ENCODE measurements at regions not wholly inside any gene's neighbourhood (a gene's known extent, or its start where the extent isn't known, plus 50 kb on each side); places are given as distances from the start of the nearest gene placed in this dataset.
A peak's percentile ranks its signal among the peaks of the same experiment; 100 is the strongest.
"Not testable (repeated sequence)": the region's sequence is repeated elsewhere in the genome, so short reads cannot be mapped to it uniquely, and the experiment has no call there.

DNA sequence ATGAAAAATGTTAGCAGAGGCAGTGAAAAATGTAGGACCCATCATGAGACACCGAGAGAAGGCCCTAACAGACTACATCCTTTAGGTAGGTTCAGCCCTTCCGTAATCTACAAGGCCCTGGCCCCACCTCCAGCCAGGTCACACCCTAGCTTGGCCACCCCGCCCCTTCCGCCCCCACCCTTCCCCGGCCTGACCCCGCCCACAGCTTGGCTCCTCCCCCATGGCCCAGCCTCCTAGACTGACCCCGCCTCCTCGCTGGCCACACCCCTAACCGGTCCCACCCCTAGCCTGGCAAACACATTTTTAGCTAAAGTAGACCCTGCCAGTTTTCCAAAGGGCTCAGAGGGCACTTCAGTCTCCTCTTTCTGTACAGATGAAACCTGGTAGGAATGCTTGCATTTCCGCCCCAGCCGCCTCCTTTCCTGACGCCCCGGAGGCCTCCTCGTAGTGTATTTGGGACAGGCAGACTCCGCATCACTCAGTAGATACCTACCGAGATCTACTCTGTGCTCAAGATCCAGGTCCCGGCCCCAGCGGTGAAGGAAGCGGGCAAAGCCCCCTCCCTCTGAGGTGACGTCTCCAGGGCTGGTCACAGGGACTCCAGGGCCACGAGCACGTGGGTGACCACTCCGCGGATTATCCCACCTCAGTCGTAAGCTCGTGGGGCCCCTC is 443.5 kb downstream of the PREX1 start:
- no peak for DNase-seq

DNA sequence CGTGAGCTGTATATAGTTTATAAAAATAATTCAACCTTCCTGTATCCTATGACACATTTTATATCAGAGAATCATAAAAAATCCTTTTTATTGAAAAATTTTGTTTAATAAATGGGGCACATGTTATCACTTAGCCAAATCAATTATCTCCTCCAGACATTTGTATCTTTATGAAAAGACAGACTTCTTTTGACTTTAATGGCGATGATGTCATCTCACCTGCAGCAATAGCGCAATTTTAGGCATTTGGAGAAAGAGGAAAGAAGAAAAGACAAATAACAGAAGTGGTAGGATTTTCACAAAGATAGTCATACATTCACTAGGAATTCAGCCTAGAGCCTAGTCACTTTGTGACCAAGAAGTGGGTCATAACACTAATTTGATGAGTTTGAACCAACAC is 444.5 kb downstream of the PREX1 start:
- no peak for DNase-seq

DNA sequence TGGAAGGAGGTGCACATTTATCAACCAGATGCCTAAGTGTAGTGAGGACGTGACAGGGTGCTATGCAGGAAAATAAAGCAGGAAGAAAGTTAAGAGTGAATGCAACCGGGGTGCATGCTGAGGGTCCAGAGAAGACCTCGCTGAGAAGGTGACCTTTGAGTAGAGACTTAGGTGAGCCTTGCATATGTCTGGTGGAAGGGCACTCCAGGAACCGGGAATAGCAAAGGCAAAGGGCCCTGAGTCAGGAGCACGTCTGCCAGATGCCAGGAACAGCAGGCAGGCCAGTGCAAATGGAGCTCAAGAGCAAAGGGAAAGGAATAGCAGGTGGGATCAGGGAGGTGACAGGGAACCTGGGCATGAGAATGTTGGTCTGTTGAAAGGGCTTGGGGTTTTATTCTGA is 445.5 kb downstream of the PREX1 start:
- DNase-seq, result no peak

DNA sequence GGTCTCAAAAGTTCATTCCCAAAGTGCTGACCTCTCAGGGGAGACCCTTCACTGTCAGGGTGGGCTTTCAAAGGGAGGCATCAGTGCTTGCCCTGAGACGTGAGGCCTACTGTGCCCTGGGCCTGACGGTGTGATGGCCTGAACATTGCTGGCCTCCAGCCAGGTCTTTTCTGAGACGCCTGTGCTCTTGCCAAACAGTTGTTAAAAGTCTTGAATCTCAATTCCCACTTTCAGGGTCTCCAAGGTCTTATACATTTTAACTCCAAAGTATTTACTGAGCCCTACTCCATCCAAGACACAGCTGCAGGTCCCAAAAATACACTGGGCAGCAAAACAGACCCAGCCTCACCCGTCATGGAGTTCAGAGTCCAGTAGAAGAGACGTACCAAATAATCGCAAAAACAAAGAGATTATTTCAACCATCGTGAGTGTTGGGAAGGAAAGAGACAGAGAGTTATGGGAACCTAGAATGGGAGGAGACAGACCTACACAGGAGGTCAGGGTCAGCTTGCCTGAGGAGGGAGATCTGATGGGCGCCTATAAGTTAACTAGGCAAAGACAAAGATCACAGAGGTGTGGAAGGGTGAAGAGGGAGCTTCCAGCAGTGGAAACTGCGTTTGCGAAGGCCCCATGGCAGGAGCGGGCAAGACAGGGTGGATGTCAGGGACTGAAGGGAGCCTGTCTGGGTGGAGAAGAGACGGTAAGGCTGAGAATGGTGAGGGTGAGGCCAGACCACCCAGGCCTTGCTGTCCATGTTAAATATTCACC is 446.3 kb downstream of the PREX1 start:
- peak in 1 of 51 donors; percentile 5 for DNase-seq

DNA sequence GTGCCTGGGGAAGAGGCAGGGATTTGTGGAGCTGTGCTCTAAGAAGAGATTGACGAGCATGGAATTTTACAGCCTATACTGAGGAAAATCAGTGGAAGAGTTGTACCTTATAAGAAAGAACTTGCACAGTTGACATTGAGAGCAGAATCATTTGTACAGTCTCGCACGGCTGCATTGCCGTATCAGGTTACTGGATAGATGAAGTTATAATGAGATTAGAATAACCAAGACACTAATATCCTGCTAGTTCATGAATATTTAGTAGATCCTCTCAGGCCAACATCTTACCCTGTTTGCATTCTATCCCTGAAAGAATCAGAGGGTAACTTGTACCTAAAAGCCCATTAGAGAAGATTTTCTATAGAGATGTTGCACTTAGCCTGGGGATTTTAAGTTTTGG is 447.1 kb downstream of the PREX1 start:
- no peak for DNase-seq

DNA sequence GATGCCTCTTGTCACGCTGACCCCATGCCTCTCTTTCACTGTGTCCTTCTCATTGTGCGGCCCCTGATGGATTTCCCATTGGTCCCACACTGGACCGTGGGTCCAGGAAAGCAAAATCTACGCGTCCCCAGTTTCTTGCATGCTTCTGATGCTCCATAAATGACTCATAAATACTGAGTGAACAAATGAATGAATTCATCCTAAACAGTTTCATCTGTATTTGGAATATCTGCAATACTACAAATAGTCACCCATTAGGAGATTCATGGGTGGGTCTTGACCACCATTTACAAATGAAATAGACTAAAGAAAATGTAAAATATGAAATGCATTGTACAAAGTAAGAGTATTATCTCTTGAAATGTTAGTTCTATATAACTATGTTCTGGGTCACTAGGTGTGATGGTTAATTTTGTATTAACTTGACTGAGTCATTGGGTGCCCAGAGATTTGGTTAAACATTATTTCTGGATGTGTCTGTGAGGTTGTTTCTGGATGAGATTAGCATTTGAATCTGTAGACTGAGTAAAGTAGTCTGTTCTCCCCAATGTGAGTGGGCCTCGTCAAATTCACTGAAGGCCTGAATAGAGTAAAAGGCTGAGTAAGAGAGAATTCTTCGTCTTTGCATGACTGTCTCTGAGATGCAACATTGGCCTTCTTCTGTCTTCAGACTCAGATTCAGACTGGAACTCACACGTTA is 448.7 kb downstream of the PREX1 start:
- DNase-seq, result no peak

DNA sequence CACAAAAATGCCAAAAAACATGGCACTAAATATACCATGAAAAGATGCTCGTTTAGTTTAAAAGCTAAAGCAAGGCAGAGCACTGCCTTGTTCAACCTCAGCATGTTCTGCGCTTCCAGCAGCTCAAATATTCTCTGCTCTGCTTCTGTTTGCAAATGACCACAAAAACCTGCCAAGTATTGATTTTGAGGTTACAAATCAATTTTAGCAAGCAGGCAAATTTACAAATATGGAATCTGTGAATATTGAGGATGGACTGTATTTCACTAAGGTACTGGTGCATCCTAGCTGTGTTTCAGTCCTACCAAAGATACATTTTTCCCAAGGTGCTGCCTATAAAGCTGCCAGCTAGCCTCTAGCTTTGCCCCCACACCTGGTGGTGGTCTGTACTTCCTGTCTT is 449.9 kb downstream of the PREX1 start:
- DNase-seq, result no peak

DNA sequence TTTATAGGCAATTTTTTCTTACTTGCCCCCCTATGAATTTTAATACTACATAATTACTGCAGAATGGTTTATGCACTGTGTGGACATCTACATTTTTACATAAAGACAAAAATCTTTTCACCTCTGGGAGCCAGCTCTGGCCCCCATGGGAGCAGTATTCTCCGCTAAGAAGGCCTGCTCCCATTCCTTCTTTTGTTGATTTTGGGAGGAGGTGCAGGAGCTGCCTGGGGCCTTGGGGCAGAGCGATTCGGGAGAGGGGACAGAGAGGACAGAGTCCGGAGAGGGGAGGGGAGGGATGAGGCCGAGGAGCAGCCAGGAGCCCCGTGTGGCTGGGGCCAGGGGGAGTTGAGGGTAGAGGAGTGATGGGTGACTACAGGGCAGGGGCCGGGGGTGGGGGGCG is 452.0 kb downstream of the PREX1 start:
- DNase-seq, result no peak

DNA sequence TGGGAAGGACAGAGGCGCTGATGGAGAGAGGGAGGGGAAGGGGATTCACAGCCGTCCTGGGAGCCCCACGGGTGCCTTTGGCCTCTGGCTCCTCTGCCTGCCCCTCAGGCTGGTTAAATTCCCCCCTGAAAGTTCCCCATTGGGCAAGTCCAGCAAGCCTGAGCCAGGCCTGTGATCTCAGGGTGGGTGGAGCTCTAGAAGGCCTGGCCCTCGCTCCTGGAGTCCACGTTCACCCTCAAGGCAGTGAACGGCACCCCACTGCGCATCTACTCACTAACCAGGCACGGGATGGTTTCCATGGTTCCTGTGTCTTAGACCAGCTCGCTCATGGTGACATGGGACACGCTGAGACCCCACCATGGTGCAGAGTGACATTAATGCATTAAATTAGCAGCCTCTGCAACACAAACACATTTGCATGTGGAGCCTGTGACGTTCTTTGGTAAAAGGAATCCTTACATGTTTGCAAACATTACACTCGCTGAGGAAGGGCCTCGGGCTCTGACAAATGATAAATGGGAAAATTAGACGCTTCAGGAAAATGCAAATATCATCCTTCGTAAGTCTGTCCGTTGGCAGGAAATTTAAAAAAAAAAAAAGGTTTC is 452.7 kb downstream of the PREX1 start:
- no peak for DNase-seq

DNA sequence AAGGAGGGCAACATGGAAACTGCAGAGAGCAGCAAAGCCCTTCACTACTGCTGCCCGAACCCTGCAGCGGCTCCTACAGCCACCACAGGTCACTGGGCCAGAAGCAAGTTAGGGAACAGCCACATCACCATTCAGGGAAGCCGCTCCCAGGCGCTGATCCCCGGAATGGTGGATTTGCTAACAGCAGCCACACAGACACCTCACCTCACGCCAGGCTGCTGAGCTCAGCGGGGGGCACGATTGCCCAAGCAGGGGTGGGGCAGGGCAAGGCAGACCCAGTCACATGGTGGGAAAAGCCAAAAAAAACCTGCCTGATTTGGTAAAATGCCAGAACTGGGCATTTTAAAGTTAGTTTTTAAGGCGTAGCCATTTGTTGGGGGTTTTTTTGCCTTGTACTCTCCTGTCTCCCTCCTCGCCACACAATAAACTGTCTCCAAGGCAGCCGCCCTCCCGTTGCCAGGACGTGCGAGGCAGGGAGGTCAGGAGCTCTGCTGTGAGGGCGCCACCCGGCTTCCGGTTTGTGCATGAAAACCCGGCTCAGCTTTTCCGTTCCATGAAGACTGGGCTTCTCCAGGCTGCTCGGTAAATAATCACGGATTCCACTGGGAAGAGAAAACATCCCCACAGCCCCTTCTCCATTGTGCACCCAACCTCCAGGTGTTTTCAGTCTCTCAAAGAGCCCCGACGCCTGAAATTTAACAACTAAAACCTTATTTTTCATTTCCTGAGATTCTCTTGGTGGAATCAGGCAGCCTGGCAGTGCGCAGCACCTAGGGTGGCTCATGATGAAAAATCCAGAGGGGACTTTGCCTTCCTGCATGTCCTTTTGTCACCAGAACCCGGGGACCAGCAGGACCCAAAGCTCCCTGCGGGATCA is 453.5 kb downstream of the PREX1 start:
- DNase-seq, result peak in 26 of 51 donors; percentile 10 to 52 (median 25)

DNA sequence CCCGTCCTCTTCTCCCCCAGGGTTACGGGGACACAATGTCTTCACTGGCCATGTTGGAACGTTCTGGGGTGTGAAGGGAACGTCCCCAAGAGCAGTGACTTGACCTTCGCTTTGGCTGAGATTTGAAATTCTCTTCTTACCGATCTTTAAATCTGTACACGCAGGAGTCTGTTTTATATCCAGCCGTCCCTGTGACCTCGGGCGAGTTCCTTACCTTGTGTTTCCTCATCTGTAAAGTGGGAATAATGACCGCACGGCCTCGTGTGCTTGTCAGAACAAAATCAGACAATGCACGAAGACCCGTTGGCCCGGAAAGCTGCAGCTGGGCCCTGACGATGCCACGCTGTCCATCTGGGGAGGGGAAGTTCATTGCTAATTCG is 454.3 kb downstream of the PREX1 start:
- DNase-seq, result no peak

DNA sequence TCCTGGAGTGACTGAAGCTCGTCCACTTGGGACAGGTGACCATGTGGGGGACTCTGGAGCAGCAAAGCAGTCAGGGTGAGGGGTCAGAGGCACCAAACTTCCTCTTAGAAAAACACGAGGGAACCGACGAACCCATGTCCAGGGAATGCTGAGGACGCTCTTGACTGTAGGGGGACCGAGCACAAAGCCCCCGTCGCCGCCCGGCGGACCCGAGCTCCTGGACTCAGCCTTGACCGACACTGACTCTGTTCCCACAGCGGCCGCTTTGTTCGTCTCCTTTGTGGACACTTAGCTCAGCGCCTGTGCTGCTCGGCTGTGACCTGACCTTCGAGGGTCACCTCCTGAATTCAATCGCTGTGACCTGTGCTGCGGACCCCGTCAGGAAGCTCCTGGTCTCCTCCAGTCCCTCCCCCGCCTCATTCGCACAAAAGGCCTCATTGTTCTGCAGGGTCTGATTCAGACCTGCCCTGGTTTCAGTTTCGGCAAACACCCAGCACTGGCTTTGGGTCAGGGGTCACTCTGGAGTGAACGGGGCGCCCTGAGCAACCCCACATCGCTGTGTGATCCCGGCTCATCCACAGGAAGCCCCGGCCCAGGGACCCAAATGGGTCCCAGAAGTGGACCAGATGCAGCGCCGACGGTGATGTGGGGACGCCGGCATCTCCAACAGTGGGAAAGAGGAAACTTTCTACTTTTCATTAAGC is 454.8 kb downstream of the PREX1 start:
- not testable (repeated sequence) for DNase-seq

DNA sequence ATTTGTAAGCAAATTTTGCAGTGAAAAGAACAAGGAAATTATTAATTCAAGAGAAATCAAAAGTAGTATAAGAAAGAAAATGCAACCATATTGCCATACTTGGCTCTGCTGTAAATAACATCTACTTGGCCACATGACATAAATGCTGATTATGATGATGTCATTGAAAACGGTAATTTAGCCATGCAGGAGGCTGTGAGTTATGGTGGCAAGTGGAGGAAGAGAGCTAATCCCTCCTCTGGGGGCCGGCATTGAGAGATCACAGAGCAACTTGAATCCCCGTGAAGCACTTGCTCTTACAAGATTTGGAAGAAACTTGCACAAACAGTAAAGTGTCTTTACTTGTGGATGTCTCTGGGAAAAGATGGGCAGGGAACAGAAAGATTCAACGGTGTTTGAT is 456.6 kb downstream of the PREX1 start:
- no peak for DNase-seq

DNA sequence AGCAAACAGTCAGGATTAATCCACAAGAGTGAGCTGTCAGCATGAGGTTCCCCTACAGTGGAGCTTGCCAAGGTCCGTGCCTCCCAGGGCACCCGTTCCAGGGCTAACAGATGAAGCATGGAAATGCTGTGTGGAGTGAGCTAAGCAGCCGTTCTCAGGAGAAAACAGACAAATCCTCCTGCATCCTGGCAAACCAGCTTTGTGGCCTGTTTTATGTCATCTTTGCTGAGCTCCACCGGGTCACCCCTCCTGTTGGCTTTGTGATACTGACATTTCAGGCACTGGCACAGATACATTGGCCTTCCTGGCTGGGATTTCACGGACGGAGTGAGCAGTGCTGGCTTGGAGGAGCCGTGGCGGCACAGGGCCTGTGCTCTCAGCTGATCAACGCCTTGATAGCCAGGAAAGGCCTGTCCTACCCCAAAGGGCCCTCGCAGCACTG is 459.2 kb downstream of the PREX1 start:
- peak in 15 of 51 donors; percentile 3 to 37 (median 18) for DNase-seq

DNA sequence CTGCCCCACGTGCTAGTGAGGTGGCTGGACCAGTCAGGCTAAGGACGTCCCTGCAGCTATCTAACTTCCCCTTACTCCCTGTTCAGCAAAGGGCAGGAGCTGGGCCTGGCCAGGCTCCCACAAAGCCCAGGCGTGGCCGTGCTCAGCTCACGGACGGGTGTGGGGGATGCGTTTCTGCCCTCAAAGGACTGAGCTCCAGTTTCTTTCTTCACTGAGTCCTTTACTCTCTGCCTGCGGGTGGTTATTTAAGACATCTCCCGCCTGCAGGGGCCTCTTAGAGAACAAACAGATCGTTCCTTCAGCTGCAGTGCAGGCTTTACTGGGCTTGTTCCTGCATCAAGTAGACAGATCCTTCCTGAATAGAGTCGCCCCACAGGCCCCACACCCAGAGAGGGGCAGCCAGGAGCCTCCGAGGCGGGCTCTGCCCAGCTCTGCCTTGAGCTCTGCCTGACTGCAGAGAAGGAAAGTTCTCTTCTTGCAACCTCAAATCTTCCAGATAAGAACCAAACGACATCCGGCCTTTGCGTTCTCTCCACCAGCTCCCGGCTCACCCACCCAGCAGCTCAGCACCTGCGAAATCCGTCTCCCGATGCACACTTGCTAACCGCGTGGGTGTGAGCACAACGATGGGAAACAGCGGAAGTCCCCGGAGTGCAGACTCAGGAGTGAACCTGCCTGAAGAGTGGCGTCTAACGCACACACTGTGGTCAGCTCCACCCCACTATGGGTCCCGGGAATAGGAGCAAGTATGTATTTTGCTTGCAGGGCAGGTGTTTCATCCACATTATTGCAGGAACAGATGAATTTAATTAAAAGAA is 460.0 kb downstream of the PREX1 start:
- DNase-seq, result peak in 2 of 51 donors; percentile 10 to 28

DNA sequence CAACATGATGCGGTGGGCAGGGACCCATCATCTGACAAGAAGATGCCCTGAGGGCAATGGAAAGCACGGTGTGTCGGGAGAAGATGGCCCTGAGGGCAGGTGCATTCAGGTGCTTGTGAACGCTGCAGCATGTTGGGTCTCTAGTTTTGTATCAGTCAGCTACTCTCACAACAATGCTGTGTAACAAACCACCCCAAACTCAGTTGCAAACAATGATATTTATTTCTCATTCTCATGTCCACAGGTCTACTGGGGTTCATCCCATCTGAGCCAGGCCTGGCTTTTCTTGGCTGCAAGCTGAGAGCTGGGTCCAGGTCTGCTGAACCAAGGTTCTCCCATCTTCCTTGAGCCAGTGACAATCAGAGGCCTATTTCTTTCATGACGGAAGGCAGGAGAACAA is 461.6 kb downstream of the PREX1 start:
- no peak for DNase-seq

DNA sequence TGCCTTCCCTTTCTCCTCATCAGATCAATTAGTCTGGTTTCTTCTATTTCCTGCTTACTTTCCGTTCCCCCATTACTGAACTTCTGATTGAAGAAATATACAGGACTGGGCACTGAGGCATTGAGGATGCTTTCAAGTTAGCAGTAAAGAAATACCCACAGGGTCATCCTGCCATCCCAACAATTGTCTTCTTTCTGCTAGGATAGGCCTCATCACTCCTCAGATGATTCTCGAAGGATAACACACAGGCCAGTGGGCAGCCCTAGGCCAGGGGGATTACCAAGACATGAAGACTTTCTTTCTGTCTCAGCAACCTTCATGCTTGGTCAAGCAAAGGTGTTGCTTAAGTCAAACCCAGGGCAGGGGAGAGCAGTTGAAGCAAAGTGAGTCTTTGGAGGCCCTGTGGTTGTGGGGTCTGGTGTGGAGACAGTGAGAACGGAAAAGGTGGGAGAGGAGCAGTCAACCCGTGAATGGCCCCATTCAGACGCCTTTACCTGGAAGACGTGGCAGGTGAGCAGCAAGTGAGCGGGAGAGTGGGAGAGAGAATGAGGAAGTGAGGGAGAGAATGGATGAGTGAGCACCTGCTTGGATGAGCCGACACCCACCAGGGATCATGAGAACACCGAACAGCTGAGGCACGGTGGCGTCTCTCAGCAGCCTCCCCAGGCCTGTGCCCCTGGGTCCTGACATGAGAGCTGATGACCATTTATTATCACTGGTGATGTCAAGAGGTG is 462.9 kb downstream of the PREX1 start:
- no peak for DNase-seq

DNA sequence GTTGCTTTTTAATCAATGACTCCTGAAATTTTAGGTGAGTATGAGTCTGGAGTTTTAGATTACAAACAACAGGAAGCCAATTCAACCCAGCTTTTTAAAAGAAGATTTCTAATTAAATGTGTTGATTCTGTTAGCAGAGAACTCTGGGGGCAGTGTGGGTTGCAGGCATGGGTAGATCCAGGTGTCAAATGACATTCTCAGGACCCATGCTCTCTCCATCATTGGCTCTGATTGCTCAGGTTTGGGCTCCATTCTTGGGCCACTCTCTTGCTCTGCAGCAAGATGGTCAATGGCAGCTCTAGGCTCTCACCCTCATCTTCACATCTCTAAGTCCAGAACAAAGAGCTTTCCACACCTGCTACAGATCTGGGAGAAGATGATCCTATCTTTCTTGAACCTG is 463.7 kb downstream of the PREX1 start:
- no peak for DNase-seq

Measured in hypothalamus (tissue), 51 donors.